KMS-11 (cell line): ENCODE measurements at regions not wholly inside any gene's neighbourhood (a gene's known extent, or its start where the extent isn't known, plus 50 kb on each side); places are given as distances from the start of the nearest gene placed in this dataset.

Source experiments
- H2AFZ ChIP-seq: fragments of 200-600 bp; sonication (generic); 2 replicates; pipeline ENCODE4 v1.6.1; 2016; ENCODE audit warnings: antibody characterized with exemption, mixed run types, low read depth
- H3K27ac ChIP-seq: fragments of 200-600 bp; sonication (generic); 2 replicates; pipeline ENCODE4 v1.6.1; 2016; ENCODE audit warnings: mild to moderate bottlenecking, mixed run types
- H3K27me3 ChIP-seq: fragments of 200-600 bp; sonication (generic); 2 replicates; pipeline ENCODE4 v1.6.1; 2017; ENCODE audit warnings: mild to moderate bottlenecking, low read depth, mixed run types, moderate library complexity; ENCODE audit not compliant: insufficient read depth
- H3K36me3 ChIP-seq: fragments of 200-600 bp; sonication (generic); 2 replicates; pipeline ENCODE4 v1.6.1; 2017; ENCODE audit warnings: mild to moderate bottlenecking, mixed run types; ENCODE audit not compliant: insufficient read depth
- H3K4me1 ChIP-seq: fragments of 200-600 bp; sonication (generic); 2 replicates; pipeline ENCODE4 v1.6.1; 2016; ENCODE audit warnings: mild to moderate bottlenecking, low read depth, mixed run types; ENCODE audit not compliant: poor library complexity, severe bottlenecking
- H3K4me2 ChIP-seq: fragments of 200-600 bp; sonication (generic); 2 replicates; pipeline ENCODE4 v1.7.0; 2016; ENCODE audit warnings: mild to moderate bottlenecking, mixed run types
- H3K4me3 ChIP-seq: fragments of 200-600 bp; sonication (generic); IDR thresholded peaks from 2 replicates; pipeline ENCODE4 v1.6.1; 2017; ENCODE audit warnings: low read depth, low read length, mixed read lengths; ENCODE audit not compliant: insufficient read depth
- H3K79me2 ChIP-seq: fragments of 200-600 bp; sonication (generic); 2 replicates; pipeline ENCODE4 v1.6.1; 2016; ENCODE audit warnings: low read depth, mixed run types; ENCODE audit not compliant: insufficient read depth
- H3K9ac ChIP-seq: fragments of 200-600 bp; sonication (generic); 2 replicates; pipeline ENCODE4 v1.6.1; 2016; ENCODE audit warnings: mild to moderate bottlenecking, mixed run types
- H4K20me1 ChIP-seq: fragments of 200-600 bp; sonication (generic); 2 replicates; pipeline ENCODE4 v1.6.1; 2016; ENCODE audit warnings: mild to moderate bottlenecking, mixed run types; ENCODE audit not compliant: insufficient read depth
- TF ChIP-seq, protein P1 (sequence below): fragments of 200-600 bp; sonication (generic); conservative IDR thresholded peaks from 2 replicates; pipeline ENCODE4 v1.6.1; 2017; ENCODE audit warnings: low read depth, mild to moderate bottlenecking, antibody characterized with exemption, low read length, moderate library complexity, mixed read lengths

- Histone ChIP-seq H3K79me2 (no peaks in the 10 kb centered on the region), H3K27ac (no peak overlapping the region), H4K20me1 (no peaks in the 10 kb centered on the region), H3K36me3 (no peaks in the 10 kb centered on the region), H3K4me3 (no peak overlapping the region), H2AFZ (no peak overlapping the region), H3K9ac (no peak overlapping the region), H3K4me1 (no peaks in the 10 kb centered on the region), H3K4me2 (no peak overlapping the region), H3K27me3 (no peaks in the 10 kb centered on the region)
- TF ChIP-seq, protein P1, sequence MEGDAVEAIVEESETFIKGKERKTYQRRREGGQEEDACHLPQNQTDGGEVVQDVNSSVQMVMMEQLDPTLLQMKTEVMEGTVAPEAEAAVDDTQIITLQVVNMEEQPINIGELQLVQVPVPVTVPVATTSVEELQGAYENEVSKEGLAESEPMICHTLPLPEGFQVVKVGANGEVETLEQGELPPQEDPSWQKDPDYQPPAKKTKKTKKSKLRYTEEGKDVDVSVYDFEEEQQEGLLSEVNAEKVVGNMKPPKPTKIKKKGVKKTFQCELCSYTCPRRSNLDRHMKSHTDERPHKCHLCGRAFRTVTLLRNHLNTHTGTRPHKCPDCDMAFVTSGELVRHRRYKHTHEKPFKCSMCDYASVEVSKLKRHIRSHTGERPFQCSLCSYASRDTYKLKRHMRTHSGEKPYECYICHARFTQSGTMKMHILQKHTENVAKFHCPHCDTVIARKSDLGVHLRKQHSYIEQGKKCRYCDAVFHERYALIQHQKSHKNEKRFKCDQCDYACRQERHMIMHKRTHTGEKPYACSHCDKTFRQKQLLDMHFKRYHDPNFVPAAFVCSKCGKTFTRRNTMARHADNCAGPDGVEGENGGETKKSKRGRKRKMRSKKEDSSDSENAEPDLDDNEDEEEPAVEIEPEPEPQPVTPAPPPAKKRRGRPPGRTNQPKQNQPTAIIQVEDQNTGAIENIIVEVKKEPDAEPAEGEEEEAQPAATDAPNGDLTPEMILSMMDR = no peak
Observed at GRCh38 chr15:69862540-69862939, 235.2 kb downstream of the TLE3 start.

DNA sequence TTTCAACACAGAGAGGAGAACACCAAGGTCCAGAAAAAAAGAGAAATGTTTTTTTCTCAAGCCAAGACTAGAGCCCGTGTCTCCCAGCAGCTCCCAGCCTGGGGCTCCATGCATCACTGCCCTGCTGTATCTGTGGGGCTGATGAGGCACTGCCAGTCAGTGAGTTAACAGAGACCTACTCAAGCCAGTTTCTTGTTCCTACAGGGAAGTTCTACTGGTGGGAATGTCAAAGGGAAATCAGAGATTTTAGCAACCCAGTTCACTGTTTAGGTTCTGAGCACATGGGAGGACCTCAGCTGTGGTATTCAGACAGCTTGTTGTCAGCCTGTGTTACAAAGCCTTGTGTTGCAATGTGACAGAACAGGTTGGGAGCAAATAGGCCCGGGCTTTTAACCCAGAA, 234.3 kb downstream of the TLE3 start:
- Histone ChIP-seq H3K27me3 (no peaks in the 10 kb centered on the region), H3K9ac (no peak overlapping the region), H3K79me2 (no peaks in the 10 kb centered on the region), H3K4me2 (no peak overlapping the region), H3K4me3 (no peak overlapping the region), H3K27ac (no peak overlapping the region), H2AFZ (no peak overlapping the region), H4K20me1 (no peaks in the 10 kb centered on the region), H3K36me3 (no peaks in the 10 kb centered on the region), H3K4me1 (no peaks in the 10 kb centered on the region)
- TF ChIP-seq, protein P1 = no peak

- no peaks in the 10 kb centered on the region for H3K4me1 ChIP-seq
- H3K27ac ChIP-seq = no peak overlapping the region
- TF ChIP-seq, protein P1 = no peak
- H3K79me2 ChIP-seq = no peaks in the 10 kb centered on the region
- no peaks in the 10 kb centered on the region for H3K27me3 ChIP-seq
- no peaks in the 10 kb centered on the region for H3K36me3 ChIP-seq
- H2AFZ ChIP-seq = no peak overlapping the region
- no peak overlapping the region for H3K4me3 ChIP-seq
- H3K4me2 ChIP-seq = no peak overlapping the region
- no peak overlapping the region for H3K9ac ChIP-seq
- H4K20me1 ChIP-seq = no peaks in the 10 kb centered on the region
Observed at GRCh38 chr15:69865369-69865768, 232.3 kb downstream of the TLE3 start.

- Histone ChIP-seq H3K4me3 (no peak overlapping the region), H3K4me2 (no peak overlapping the region), H2AFZ (no peak overlapping the region), H3K4me1 (no peaks in the 10 kb centered on the region), H3K36me3 (no peaks in the 10 kb centered on the region), H4K20me1 (no peaks in the 10 kb centered on the region), H3K27ac (no peak overlapping the region), H3K27me3 (no peaks in the 10 kb centered on the region), H3K79me2 (no peaks in the 10 kb centered on the region), H3K9ac (no peak overlapping the region)
- TF ChIP-seq, protein P1 = no peak
Observed at GRCh38 chr15:69868756-69869155, 229.0 kb downstream of the TLE3 start.
